SIG-M5 (cell line): ENCODE measurements at regions not wholly inside any gene's neighbourhood (a gene's known extent, or its start where the extent isn't known, plus 50 kb on each side); places are given as distances from the start of the nearest gene placed in this dataset.
"Not testable (repeated sequence)": the region's sequence is repeated elsewhere in the genome, so short reads cannot be mapped to it uniquely, and the experiment has no call there.

Experiments used
- DNase-seq: peaks from one replicate; lab custom pipeline; 2025; lab: John Stamatoyannopoulos, UW

GRCh38 chr12:131659484-131659883 is 51.4 kb upstream of the SFSWAP start:
- not testable (repeated sequence) for DNase-seq

GRCh38 chr12:131659976-131660375 is 50.9 kb upstream of the SFSWAP start:
- not testable (repeated sequence) for DNase-seq

GRCh38 chr12:131660401-131660800 is 50.5 kb upstream of the SFSWAP start:
- not testable (repeated sequence) for DNase-seq
